ENCODE measurements at regions not wholly inside any gene's neighbourhood (a gene's known extent, or its start where the extent isn't known, plus 50 kb on each side); places are given as distances from the start of the nearest gene placed in this dataset.

GRCh38 chr6:119527231-119527578 is 177.6 kb upstream of the MAN1A1 start:
- TF ChIP-seq POLR2A (IDR thresholded peaks at IDR 0.05) (no peak), CTCF (IDR thresholded peaks at IDR 0.05) (no peak)

Measured in lower leg skin (tissue), 3 donors.